ENCODE measurements at regions not wholly inside any gene's neighbourhood (a gene's known extent, or its start where the extent isn't known, plus 50 kb on each side); places are given as distances from the start of the nearest gene placed in this dataset.

DNA sequence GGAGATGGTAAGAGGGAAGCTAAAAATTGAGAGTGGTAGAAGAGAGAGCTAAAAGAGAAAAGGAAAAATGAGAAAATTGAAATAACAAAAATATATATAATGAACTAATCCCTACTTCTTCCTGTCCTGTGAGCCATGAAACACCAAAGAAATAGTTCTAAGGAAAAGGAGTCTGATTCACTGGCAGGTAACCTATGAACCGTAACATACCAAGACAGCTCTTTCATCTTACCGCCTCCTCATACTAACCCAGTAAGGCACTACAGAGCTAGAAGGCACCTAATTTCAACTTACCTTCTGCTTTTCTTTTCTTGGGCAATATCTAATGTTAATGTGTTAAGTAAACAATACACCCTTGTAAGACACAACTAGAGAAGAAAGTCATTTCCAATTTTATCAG lies 297.7 kb upstream of the DIAPH2 start:
- Histone ChIP-seq H3K4me1 (ENCODE audit: control insufficient read depth in 2 of 2, insufficient read depth in 2 of 2, low read length in 1 of 2) (no peaks in the 10 kb centered on the region), H3K4me3 (ENCODE audit: low read depth in 1 of 2, low read length in 2 of 2) (no peak overlapping the region), H3K27ac (ENCODE audit: low read depth in 2 of 2, low read length in 1 of 2) (no peak overlapping the region), H3K27me3 (ENCODE audit: control insufficient read depth in 1 of 2, insufficient read depth in 2 of 2, low read length in 2 of 2) (peaks cover 0 to 3% of the 10 kb centered on the region in 2 donors), H3K36me3 (ENCODE audit: control insufficient read depth in 2 of 2, insufficient read depth in 2 of 2, low read length in 1 of 2) (no peaks in the 10 kb centered on the region), H3K9me3 (ENCODE audit: control insufficient read depth in 2 of 2, insufficient read depth in 1 of 2, low read depth in 1 of 2, low read length in 1 of 2) (no peaks in the 10 kb centered on the region)
- WGBS, 2 donors, result 66 to 84% methylated on average over 2 of the region's 2 CpGs

DNA sequence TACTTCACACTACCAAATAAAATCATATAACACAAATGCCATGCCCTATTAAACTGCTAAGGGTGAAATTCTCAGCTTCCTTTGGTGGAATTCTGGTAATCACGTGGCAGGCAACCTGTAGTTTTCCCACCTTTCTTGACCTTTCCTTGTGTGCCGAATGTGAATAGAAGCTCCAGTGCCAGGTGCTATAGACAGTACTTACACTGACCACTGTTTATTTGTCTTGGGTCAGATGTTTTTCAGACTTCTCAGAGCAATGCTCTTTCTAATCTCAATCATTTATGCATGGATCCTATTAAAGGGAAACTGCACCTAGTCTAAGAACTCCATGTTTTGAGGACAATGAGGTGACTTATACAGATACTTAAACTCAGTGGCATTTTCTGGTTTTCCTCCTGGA lies 296.8 kb upstream of the DIAPH2 start:
- no peaks in the 10 kb centered on the region for H3K4me1 ChIP-seq (ENCODE audit: control insufficient read depth in 2 of 2, insufficient read depth in 2 of 2, low read length in 1 of 2)
- no peaks in the 10 kb centered on the region for H3K36me3 ChIP-seq (ENCODE audit: control insufficient read depth in 2 of 2, insufficient read depth in 2 of 2, low read length in 1 of 2)
- 61 to 75% methylated on average over 2 of the region's 2 CpGs for WGBS, 2 donors
- H3K27me3 ChIP-seq (ENCODE audit: control insufficient read depth in 1 of 2, insufficient read depth in 2 of 2, low read length in 2 of 2), result peaks cover 0 to 3% of the 10 kb centered on the region in 2 donors
- no peaks in the 10 kb centered on the region for H3K9me3 ChIP-seq (ENCODE audit: control insufficient read depth in 2 of 2, insufficient read depth in 1 of 2, low read depth in 1 of 2, low read length in 1 of 2)
- H3K27ac ChIP-seq (ENCODE audit: low read depth in 2 of 2, low read length in 1 of 2), result no peak overlapping the region
- no peak overlapping the region for H3K4me3 ChIP-seq (ENCODE audit: low read depth in 1 of 2, low read length in 2 of 2)

- no peak overlapping the region for H3K27ac ChIP-seq (ENCODE audit: low read depth in 2 of 2, low read length in 1 of 2)
- WGBS, 2 donors, result 30 to 59% methylated on average over 5 of the region's 5 CpGs
- no peaks in the 10 kb centered on the region for H3K36me3 ChIP-seq (ENCODE audit: control insufficient read depth in 2 of 2, insufficient read depth in 2 of 2, low read length in 1 of 2)
- H3K4me3 ChIP-seq (ENCODE audit: low read depth in 1 of 2, low read length in 2 of 2), result no peak overlapping the region
- H3K4me1 ChIP-seq (ENCODE audit: control insufficient read depth in 2 of 2, insufficient read depth in 2 of 2, low read length in 1 of 2), result no peaks in the 10 kb centered on the region
- H3K27me3 ChIP-seq (ENCODE audit: control insufficient read depth in 1 of 2, insufficient read depth in 2 of 2, low read length in 2 of 2), result peaks cover 0 to 3% of the 10 kb centered on the region in 2 donors
- H3K9me3 ChIP-seq (ENCODE audit: control insufficient read depth in 2 of 2, insufficient read depth in 1 of 2, low read depth in 1 of 2, low read length in 1 of 2), result no peaks in the 10 kb centered on the region
Observed at GRCh38 chrX:96389281-96390047, 295.2 kb upstream of the DIAPH2 start.

DNA sequence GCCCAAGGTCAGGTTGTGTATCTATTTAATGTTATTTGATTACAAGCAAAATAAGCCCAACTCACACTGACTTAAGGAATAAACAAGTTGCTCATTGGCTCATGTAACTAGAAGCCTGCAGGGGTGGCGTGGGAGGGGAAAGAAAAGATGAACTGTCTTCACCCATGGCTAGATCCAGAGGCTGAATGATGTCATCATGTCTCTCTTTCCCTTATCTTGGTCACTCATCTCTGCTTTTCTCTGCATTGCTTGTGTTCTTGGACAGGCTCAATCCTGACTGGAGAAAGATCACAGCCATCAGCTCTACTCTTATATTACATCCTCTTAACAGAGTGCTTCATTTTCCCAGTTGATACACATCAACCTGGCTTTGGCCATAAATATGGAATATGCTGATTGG lies 290.0 kb upstream of the DIAPH2 start:
- Histone ChIP-seq H3K4me3 (ENCODE audit: low read depth in 1 of 2, low read length in 2 of 2) (no peak overlapping the region), H3K27ac (ENCODE audit: low read depth in 2 of 2, low read length in 1 of 2) (no peak overlapping the region), H3K9me3 (ENCODE audit: control insufficient read depth in 2 of 2, insufficient read depth in 1 of 2, low read depth in 1 of 2, low read length in 1 of 2) (no peaks in the 10 kb centered on the region), H3K36me3 (ENCODE audit: control insufficient read depth in 2 of 2, insufficient read depth in 2 of 2, low read length in 1 of 2) (no peaks in the 10 kb centered on the region), H3K4me1 (ENCODE audit: control insufficient read depth in 2 of 2, insufficient read depth in 2 of 2, low read length in 1 of 2) (no peaks in the 10 kb centered on the region), H3K27me3 (ENCODE audit: control insufficient read depth in 1 of 2, insufficient read depth in 2 of 2, low read length in 2 of 2) (peaks cover 0 to 3% of the 10 kb centered on the region in 2 donors)
- WGBS, 2 donors, result 50 to 60% methylated on average over 1 of the region's 1 CpG

DNA sequence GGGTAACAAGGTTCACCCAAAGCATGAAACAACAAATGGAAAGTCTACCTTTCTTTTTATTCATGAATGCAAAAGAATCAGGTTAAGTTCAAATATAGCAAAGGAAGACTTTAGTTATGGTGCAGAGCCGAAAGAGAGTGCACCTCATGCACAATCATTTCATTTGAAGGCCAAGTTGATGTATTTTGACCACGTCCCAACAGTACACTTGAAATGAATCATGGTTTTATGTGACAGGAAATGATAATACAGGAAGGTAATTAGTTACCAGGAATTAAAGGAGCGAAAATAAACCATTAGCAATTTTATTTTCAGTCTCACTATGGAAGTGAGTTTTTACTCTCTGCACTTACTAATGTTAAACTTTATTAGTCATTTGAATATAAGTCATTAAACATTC lies 281.2 kb upstream of the DIAPH2 start:
- no peaks in the 10 kb centered on the region for H3K9me3 ChIP-seq (ENCODE audit: control insufficient read depth in 2 of 2, insufficient read depth in 1 of 2, low read depth in 1 of 2, low read length in 1 of 2)
- H3K4me3 ChIP-seq (ENCODE audit: low read depth in 1 of 2, low read length in 2 of 2), result no peak overlapping the region
- no peaks in the 10 kb centered on the region for H3K4me1 ChIP-seq (ENCODE audit: control insufficient read depth in 2 of 2, insufficient read depth in 2 of 2, low read length in 1 of 2)
- H3K36me3 ChIP-seq (ENCODE audit: control insufficient read depth in 2 of 2, insufficient read depth in 2 of 2, low read length in 1 of 2), result no peaks in the 10 kb centered on the region
- H3K27ac ChIP-seq (ENCODE audit: low read depth in 2 of 2, low read length in 1 of 2), result no peak overlapping the region
- WGBS, 2 donors, result 34 to 63% methylated on average over 3 of the region's 3 CpGs
- H3K27me3 ChIP-seq (ENCODE audit: control insufficient read depth in 1 of 2, insufficient read depth in 2 of 2, low read length in 2 of 2), result no peaks in the 10 kb centered on the region

DNA sequence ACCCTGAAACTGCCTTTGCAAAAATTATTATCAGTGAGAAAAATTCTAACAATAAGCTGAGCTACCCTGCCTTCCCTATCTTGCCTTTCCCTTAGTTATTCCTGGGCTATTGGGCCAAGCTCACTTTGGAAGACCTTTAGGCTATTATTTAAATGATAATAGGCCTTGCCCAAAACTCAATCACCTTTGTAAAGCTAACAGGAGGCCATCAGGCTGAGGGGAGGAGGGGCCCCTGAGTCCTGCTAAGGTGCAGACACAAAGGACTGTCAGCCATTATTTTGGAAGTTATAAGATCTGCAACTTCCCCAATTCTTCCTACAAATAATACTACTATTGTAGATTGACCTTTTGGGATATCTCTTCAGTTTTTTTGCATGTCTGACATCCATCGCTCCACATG lies 278.8 kb upstream of the DIAPH2 start:
- H3K9me3 ChIP-seq (ENCODE audit: control insufficient read depth in 2 of 2, insufficient read depth in 1 of 2, low read depth in 1 of 2, low read length in 1 of 2), result no peaks in the 10 kb centered on the region
- no peaks in the 10 kb centered on the region for H3K36me3 ChIP-seq (ENCODE audit: control insufficient read depth in 2 of 2, insufficient read depth in 2 of 2, low read length in 1 of 2)
- 100% methylated on average over 1 of the region's 1 CpG for WGBS, 2 donors
- H3K4me1 ChIP-seq (ENCODE audit: control insufficient read depth in 2 of 2, insufficient read depth in 2 of 2, low read length in 1 of 2), result no peaks in the 10 kb centered on the region
- no peaks in the 10 kb centered on the region for H3K27me3 ChIP-seq (ENCODE audit: control insufficient read depth in 1 of 2, insufficient read depth in 2 of 2, low read length in 2 of 2)
- H3K4me3 ChIP-seq (ENCODE audit: low read depth in 1 of 2, low read length in 2 of 2), result no peak overlapping the region
- no peak overlapping the region for H3K27ac ChIP-seq (ENCODE audit: low read depth in 2 of 2, low read length in 1 of 2)

GRCh38 chrX:96407072-96407471 lies 277.6 kb upstream of the DIAPH2 start:
- WGBS, 2 donors, result 19 to 24% methylated on average over 3 of the region's 3 CpGs
- Histone ChIP-seq H3K4me3 (ENCODE audit: low read depth in 1 of 2, low read length in 2 of 2) (no peak overlapping the region), H3K27me3 (ENCODE audit: control insufficient read depth in 1 of 2, insufficient read depth in 2 of 2, low read length in 2 of 2) (no peaks in the 10 kb centered on the region)

DNA sequence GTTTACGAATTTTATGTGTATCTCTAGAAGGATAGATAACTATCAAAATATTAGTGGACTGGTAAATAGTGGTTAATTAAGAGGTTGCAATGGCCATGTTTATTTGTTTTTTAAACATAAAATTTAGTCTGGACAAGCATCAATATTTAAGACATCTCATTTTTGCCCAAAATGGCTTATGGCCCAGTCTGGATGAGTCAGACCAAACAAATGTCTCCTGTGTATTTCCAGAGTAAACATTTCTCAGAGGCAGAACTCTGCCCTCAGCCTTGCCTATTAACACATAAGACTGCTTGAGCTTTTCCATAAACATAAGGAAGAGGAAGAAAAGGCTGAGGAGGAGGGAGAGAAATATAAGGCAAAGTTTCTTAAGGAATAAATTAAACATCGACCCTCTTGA lies 277.1 kb upstream of the DIAPH2 start:
- H3K9me3 ChIP-seq (ENCODE audit: control insufficient read depth in 2 of 2, insufficient read depth in 1 of 2, low read depth in 1 of 2, low read length in 1 of 2), result no peaks in the 10 kb centered on the region
- 24 to 60% methylated on average over 2 of the region's 2 CpGs for WGBS, 2 donors
- H3K4me1 ChIP-seq (ENCODE audit: control insufficient read depth in 2 of 2, insufficient read depth in 2 of 2, low read length in 1 of 2), result no peaks in the 10 kb centered on the region
- H3K27me3 ChIP-seq (ENCODE audit: control insufficient read depth in 1 of 2, insufficient read depth in 2 of 2, low read length in 2 of 2), result no peaks in the 10 kb centered on the region
- no peak overlapping the region for H3K4me3 ChIP-seq (ENCODE audit: low read depth in 1 of 2, low read length in 2 of 2)
- H3K27ac ChIP-seq (ENCODE audit: low read depth in 2 of 2, low read length in 1 of 2), result no peak overlapping the region
- H3K36me3 ChIP-seq (ENCODE audit: control insufficient read depth in 2 of 2, insufficient read depth in 2 of 2, low read length in 1 of 2), result no peaks in the 10 kb centered on the region

More at GRCh38 chrX:96407072-96407471, 277.6 kb upstream of the DIAPH2 start:
- Histone ChIP-seq H3K4me1 (ENCODE audit: control insufficient read depth in 2 of 2, insufficient read depth in 2 of 2, low read length in 1 of 2) (no peaks in the 10 kb centered on the region), H3K27ac (ENCODE audit: low read depth in 2 of 2, low read length in 1 of 2) (peak overlapping the region in 1 of 2 donors; percentile 4), H3K36me3 (ENCODE audit: control insufficient read depth in 2 of 2, insufficient read depth in 2 of 2, low read length in 1 of 2) (no peaks in the 10 kb centered on the region), H3K9me3 (ENCODE audit: control insufficient read depth in 2 of 2, insufficient read depth in 1 of 2, low read depth in 1 of 2, low read length in 1 of 2) (no peaks in the 10 kb centered on the region)

DNA sequence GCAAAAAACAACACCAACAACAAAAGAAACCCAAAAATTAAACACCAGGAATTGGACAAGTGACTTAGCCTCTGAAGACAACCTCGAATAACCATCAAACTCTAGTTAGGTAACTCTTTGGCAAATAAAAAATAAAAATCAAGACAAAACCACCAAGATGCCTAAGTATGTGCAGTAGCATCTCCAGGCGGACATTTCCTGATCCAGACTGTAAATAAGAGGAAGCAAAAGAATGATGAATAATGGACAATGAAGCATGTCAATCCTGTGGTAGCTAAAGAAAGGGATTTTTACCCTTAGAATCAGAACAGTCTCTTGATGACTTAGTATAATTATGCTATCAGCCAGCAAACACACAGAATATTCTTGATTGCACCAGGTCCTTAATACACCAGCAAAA lies 276.7 kb upstream of the DIAPH2 start:
- 55 to 57% methylated on average over 2 of the region's 2 CpGs for WGBS, 2 donors
- H3K4me3 ChIP-seq (ENCODE audit: low read depth in 1 of 2, low read length in 2 of 2), result no peak overlapping the region
- H3K27me3 ChIP-seq (ENCODE audit: control insufficient read depth in 1 of 2, insufficient read depth in 2 of 2, low read length in 2 of 2), result no peaks in the 10 kb centered on the region
- no peaks in the 10 kb centered on the region for H3K9me3 ChIP-seq (ENCODE audit: control insufficient read depth in 2 of 2, insufficient read depth in 1 of 2, low read depth in 1 of 2, low read length in 1 of 2)
- no peaks in the 10 kb centered on the region for H3K4me1 ChIP-seq (ENCODE audit: control insufficient read depth in 2 of 2, insufficient read depth in 2 of 2, low read length in 1 of 2)
- H3K27ac ChIP-seq (ENCODE audit: low read depth in 2 of 2, low read length in 1 of 2), result no peak overlapping the region
- no peaks in the 10 kb centered on the region for H3K36me3 ChIP-seq (ENCODE audit: control insufficient read depth in 2 of 2, insufficient read depth in 2 of 2, low read length in 1 of 2)

DNA sequence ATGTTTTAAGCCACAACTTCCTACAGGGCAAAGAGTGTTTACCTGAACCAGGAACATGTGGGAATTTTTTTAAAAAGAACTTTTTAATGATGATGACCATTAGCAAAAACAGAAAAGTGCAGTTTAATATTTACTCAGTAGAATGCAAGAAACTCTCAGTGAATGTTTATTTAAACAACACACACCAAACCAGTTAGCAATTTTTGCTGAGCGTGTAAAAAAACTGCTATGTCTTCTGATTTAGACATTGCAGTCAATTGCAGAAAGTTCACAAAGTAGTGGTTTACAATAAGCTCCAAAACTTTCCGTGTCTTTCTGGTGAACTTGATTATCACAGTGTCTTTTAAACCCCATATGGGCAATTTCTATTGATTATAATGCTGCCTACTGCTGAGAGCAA lies 273.7 kb upstream of the DIAPH2 start:
- 72 to 78% methylated on average over 2 of the region's 2 CpGs for WGBS, 2 donors
- no peak overlapping the region for H3K27ac ChIP-seq (ENCODE audit: low read depth in 2 of 2, low read length in 1 of 2)
- no peaks in the 10 kb centered on the region for H3K4me1 ChIP-seq (ENCODE audit: control insufficient read depth in 2 of 2, insufficient read depth in 2 of 2, low read length in 1 of 2)
- no peaks in the 10 kb centered on the region for H3K9me3 ChIP-seq (ENCODE audit: control insufficient read depth in 2 of 2, insufficient read depth in 1 of 2, low read depth in 1 of 2, low read length in 1 of 2)
- no peaks in the 10 kb centered on the region for H3K27me3 ChIP-seq (ENCODE audit: control insufficient read depth in 1 of 2, insufficient read depth in 2 of 2, low read length in 2 of 2)
- H3K36me3 ChIP-seq (ENCODE audit: control insufficient read depth in 2 of 2, insufficient read depth in 2 of 2, low read length in 1 of 2), result no peaks in the 10 kb centered on the region
- no peak overlapping the region for H3K4me3 ChIP-seq (ENCODE audit: low read depth in 1 of 2, low read length in 2 of 2)
